RPMI8226 (cell line): ENCODE measurements at regions not wholly inside any gene's neighbourhood (a gene's known extent, or its start where the extent isn't known, plus 50 kb on each side); places are given as distances from the start of the nearest gene placed in this dataset.
"Not testable (repeated sequence)": the region's sequence is repeated elsewhere in the genome, so short reads cannot be mapped to it uniquely, and the experiment has no call there.

ENCODE experiments used
- DNase-seq: peaks from one replicate; pipeline ENCODE4 v3.0.0-alpha.2; 2015

DNA sequence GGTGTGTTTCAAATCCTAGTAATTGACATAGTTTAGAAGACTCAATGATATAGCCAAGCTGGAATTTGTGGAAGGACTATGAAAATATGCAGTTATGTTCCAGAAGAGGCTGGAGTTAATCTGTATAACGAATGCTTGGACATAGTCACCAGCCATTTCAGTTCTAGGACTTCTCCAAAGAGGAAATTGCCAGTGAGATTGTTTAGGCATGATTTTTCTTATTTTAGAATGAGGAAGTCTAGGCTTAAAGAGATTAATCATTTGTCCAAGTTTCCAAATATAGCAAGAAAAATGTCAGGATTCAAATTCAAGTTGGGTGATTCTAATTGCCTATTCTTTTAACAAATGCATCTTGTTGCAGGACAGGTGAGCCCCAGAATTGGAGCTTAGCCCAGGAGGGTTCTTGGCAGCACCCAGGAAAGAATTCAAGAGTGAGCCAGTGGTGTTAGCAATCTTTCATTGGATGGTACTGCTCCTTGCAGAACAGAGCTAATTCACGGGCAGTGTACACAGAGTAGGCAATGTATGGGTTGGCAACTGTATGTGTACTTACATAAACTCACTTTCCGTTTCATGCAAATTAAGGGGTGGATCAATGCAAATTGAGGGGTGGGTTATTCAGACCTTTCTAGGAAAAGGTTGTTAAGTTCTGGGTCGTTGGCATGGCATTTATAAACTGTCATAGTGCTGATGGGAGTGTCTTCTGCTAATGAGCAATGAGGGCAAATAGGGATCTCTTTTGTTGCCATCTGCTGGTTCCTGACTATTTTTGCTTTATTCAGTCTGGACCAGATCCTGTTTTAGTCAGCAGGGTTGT lies 763.1 kb upstream of the SLITRK1 start:
- DNase-seq: no peak

DNA sequence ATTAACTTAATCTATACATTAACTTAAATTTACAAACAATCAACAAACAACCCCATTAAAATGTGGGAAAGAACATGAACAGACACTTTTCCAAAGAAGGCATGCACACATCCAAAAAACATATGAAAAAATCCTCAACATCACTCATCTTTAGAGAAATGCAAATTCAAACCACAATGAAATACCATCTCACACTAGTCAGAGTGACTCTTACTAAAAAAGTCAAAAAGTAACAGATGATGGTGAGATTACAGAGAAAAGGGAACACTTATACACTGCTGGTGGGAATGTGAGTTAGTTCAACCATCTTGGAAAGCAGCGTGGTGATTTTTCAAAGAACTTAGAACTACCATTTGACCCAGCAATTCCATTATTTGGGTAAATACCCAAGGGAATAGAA lies 759.2 kb upstream of the SLITRK1 start:
- no peak for DNase-seq

DNA sequence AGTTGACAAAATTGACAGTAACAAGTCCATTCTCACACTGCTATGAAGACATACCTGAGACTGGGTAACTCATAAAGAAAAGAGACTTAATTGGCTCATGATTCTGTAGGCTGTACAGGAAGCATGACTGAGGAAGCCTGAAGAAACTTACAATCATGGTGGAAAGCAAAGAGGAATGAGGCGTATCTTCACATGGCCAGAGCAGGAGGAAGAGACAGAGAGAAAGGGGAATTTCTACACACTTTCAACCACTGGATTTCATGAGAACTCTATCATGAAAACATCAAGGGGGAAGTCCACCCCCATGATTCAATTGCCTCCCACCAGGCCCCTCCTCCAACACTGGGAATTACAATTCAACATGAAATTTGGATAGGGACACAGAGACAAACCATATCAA lies 758.4 kb upstream of the SLITRK1 start:
- DNase-seq: no peak

DNA sequence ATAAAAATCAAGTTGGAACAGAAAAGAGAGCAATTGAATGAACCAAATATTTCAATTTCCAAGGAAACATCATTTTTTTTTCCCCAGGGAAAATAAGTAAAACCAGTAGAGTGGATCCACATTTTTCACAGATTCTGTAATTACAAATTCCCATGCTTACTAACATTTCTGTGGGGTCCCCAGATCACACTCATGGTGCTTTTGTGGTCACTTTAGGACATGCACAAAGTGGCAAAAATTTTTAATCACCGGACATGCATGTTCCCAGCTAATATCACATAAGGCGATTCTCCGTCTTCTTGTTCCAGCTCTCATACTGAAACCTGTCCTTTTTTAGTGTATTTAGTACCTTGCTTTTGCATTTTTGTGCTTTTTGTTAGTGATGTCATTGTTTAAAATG lies 748.2 kb upstream of the SLITRK1 start:
- DNase-seq: no peak

DNA sequence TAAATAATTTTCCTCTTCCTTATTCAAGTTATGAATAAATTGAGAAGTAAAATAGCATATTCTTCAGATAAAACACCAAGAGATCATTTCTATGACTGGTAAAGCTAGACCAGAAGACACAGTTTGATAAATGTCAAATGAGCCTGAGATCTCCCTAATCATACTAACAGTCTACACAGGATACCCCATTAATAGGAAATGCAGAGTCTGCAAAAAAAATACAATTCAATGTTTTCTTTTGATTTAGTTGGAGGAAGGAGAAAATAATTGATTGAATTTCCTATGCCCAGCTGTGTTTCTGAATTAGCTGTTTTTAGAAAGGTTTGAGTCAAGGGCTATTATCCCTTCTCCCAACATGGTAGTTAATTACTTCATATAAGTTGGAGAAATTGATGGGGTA lies 734.6 kb upstream of the SLITRK1 start:
- DNase-seq: no peak

DNA sequence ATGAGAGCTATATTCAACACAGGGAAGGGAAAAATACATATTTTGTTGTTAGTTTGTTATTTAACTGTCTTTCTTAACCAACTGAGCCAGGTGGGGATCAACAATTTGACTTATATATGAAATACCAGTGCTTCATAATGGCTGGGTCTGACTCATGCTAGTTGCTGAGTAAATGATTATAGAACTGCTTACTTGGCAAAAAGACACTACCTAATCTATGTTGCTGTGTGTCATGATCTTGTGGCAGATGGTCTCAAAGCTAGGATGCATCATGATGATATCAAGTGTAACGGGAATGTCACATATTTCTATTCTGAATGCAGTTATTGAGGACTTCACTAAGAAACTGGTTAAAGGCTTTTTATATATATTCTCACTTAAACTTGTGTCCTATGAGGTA lies 727.4 kb upstream of the SLITRK1 start:
- no peak for DNase-seq

DNA sequence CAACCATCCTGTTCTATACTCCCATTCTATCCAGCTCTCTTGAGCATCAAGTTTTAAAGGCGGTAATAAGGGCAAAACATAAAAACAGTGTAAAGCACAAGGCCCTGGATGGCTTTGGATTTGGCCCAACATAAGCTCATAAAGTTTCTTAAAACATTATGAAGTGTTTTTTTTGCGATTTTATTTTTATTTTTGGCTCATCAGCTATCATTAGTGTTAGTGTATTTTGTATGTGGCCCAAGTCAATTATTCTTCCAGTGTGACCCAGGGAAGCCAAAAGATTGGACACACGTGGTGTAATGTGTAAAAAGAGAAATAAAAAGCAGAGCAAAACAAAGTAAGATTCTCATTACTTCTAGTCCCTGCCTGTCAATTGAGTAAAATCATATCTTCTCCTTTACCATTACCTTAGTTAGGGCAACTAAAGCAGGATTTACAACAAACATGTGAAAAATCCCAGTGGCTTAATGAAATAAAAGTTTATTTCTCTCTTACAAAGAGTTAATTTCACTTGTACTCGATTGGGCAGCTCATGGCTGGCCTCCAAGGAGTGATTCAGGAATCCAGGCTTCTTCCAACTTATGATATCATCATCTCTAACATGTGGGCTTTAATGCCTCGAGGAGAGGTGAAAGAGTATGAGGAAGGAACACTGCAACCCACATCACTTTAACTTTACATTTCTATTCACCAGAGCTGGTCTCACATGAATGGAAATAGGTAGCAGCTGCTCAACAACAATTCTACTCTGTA lies 725.2 kb upstream of the SLITRK1 start:
- DNase-seq: no peak

DNA sequence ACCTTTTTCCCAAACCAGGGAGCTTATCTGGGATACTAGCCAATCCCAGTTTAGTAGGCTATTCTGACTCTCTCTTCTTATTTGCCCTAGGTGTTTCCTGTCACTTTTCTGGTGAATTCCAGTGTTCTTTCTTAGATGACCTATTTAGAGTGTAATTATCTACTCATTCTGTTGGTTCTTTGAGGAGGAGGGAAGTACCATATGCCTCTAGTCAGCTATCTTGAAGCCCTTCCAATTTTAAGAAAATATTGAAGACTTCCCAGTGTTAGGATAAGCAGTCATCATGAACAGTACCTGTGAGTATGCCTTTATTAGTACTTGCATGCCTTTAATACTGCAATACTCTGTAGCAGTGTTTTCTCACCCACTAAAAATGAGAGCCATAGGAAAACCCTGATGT lies 724.3 kb upstream of the SLITRK1 start:
- no peak for DNase-seq

DNA sequence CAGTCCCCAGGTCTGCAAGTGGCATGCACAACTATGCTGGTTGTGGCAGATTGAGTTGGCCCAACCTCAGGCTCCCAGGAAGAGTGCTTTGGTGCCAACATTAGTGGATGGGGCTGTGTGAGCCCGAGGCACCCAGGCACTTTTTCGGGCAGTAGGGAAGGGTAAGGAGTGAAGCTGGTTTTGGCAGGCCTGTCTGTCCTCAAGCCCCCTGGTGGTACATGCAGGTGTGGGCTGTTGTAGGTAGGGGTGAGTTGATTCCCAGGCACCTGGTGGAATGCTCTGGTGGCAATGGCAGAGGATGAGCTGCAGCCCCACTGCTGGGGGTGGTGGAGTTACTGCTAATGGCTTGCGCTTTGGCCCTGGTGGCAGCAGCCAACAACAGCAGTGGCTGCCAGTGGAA lies 723.7 kb upstream of the SLITRK1 start:
- no peak for DNase-seq

DNA sequence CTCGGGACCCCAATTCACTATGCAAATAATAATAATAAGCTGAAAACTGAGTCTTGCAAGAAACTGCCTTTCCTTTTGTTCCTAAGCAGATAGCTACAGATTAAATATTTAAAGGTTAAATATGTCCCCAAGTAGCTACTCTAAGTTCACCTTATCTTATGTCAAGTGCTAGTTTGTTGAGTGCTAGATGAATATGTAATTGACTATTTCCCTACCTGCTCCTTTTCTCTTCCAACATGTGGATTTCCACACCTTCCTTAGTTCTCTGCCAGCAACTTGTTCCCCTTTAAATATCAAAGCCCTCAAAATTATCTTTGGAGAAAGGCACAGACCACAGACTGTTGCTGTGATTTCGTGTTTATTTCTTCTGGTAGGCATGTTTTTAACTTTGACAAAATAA lies 709.2 kb upstream of the SLITRK1 start:
- DNase-seq: no peak

DNA sequence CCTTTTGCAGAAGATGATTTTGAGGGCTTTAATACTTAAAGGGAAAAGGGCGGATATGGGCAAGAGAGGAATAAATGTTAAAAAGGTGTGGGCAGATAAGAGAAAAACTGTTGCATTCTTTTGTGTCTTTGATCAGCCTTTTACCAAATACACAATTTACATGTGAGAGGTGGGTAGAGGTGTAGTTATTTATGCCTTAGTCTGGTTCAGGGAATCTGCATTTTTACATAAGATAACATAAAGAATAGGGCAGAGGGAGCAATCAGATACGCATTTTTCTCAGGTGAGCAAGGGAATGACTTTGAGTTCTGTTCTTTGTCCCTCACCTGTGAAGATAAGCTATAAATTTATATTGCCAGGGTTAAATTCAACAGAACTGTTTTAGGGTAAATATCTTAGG lies 708.4 kb upstream of the SLITRK1 start:
- no peak for DNase-seq

DNA sequence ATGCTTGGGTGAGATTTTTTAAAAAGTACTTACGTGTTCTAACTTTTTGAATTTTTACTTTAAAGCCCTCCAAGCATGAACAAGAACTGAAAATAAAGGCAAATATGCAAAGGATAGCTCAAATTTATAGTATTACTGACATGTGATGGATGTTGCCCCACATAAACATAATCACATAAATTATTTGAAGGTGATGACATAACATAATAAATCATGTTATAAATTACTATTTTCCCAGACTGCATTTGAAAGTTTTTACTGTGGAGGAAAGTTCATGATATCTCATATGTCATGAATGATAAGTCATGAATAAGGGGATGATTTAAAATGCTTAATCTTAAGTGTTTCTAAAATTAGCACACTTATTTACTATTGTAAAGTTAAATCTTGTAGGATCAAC lies 705.7 kb upstream of the SLITRK1 start:
- DNase-seq: no peak

DNA sequence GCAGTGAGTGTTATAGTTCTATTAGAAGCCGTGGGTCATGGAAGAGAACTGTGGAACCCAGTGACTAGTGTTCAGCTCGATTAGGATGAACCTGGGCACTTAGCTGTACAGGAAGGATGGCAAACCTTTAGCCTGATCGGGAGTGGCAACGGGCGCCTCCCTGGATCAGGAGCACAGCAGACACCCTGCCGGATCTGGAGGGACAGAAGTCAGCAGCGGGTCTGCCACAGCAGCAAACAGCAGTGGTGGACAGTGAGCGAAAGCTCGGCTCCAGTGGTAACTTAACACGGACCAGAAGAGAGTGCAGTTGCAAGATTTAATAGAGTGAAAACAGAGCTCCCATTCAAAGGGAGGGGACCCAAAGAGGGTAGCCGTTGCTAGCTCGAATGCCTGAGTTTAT lies 697.6 kb upstream of the SLITRK1 start:
- DNase-seq: not testable (repeated sequence)

DNA sequence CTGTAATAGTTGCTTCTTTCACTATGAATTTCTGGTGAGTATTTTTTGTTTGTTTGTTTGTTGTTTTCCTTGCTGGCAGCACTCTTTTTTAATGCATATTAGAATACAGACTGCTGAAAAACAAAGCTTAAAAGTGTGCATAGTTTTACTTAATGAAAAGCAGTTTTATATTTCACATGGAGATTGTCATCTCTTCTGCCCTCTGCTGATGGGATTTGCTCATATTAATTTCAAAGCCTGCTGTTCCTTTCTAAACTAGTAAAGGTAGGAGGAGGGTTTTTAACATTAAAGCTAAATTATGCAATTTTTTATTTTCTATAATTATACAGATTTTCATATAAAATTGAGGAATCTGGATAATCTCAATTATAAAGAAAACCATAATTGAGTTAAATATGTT lies 692.6 kb upstream of the SLITRK1 start:
- no peak for DNase-seq

DNA sequence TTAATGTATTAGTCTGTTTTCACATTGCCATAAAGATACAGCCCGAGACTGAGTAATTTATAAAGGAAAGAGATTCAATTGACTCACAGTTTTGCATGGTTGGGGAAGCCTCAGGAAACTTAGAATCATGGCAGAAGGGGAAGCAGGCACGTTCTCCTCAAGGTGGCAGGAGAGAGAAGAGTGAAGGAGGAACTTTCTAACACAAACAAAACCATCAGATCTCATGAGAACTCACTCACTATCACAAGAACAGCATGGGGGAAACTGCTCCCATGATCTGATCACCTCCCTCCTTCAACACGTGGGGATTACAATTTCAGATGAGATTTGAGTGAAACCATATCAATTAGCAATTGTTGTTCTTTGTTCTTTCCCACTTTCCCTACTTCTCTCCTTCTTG lies 689.0 kb upstream of the SLITRK1 start:
- DNase-seq: peak; percentile 3

DNA sequence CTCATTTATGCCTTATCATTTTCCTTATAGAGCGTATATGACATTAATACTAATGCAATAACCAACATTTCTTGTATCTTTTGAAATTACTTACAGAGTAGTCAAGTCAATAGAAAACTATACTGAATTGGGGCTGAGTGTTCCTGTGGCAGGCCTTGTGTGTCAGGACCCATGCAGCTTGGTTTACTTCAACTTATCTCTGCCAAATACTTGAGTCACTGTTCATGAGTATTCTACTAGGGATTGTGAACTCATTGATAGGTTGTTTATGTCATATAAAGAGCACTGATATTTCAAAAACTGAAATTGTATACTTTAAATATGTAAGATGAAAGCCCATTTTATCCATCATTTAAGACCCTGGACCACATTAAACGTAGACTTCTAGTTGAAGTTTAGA lies 688.6 kb upstream of the SLITRK1 start:
- no peak for DNase-seq

DNA sequence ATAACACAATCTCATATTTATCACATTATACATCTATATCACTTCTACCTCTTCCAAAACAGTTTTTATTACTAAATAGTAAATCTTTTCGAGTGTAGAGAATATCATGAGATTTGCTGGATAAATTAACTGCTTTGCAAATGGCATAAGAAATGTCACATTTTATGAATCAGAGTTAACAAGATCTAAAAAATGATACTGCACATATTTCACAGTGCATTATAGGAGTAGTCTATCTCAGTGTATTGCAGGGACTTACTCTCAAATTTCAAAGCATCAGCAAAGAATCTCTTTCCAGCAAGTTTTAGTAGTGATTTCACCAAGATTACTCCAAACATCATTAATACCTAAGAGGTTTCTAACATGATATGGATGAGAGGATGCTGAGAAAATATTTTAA lies 687.1 kb upstream of the SLITRK1 start:
- DNase-seq: no peak

DNA sequence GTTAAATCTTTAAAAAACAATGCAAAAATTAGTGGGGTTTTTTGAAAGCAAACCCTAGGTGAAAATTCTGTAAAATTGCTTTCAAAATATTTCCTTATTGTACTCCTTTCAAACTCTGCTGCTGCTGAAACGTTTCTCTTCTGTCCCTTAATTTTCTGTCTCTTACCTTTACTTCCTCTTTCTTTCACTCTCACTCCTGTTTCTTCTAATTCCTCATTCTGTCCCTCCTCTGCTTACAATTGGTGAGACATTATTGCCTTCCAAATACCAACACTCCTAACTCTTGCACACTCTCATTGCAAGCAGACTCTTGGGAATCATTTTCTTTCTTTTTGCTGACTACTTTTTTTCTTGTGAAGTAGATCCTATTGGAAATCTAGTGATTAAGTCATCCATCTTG lies 685.6 kb upstream of the SLITRK1 start:
- no peak for DNase-seq

DNA sequence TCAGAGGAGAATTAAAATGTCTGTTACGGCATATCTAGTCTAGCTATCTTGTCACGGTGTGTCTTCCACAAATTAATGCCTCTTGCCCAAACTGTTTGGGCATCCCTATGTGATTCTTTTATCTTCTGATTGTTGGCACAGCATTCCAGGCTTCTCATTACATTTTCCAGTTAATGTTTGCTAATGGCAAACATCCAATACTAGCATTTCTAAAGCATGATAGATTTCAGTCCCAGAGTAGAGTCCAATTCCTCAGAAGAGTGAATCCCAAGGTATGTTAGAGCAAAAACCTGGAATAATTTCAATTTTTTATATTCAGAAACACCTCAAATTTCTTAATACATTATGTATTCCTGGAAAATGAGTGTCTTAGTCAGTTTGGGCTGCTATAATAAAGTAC lies 684.5 kb upstream of the SLITRK1 start:
- no peak for DNase-seq

DNA sequence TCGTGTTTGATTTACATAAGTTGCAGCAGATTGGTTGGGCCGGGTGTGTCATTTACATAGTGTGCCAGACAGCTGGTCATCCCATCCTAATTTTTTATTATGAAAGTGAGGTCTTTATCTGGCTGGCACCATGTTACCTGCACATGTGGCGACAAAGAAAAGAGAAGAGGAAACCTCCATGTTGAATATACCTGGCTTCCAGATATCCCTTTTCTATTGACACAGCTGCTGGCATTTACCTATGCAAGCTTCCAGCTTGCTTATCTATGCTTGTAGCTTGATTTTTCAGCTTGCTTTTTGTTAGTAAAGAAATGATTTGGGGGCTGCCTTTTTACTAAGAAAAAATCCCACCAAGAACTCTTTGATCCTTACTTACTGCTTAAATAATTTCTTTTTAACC lies 681.3 kb upstream of the SLITRK1 start:
- DNase-seq: no peak

DNA sequence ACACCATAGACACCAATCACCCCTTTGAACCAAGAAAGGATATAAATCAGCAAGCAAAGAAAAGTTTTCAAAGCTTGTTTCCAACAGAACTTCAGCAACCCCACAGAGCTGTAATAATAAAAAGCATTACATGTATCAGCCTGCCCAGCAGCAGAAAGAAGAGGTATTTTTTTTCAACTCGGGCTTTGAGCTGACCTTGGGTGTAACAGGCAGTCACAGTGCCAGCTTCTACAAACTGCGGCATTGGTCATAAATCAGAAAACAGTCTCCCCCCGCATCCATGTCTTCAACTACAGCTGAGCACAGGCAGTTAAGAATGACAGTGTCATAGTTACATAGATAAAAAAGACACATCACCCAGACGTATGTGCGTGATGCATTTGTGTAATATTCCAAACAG lies 671.0 kb upstream of the SLITRK1 start:
- no peak for DNase-seq

DNA sequence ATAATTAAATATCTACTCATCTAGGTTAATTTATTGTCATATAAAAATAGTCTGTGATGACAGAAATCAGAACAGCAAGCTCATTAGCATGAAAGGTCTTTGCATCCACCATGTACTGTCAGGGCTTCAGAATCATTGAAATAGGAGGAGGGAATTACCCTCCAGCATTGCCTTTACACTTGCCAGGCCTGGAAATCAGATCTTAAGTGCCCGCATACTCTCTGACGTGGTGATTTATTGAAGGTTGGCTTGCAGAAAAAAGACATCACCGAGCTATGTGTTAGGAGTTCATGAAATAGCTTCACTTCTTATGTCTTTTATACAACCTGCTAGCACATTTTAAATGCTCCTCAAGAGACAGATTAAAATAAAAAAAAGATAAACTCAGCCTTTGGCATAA lies 661.7 kb upstream of the SLITRK1 start:
- no peak for DNase-seq

DNA sequence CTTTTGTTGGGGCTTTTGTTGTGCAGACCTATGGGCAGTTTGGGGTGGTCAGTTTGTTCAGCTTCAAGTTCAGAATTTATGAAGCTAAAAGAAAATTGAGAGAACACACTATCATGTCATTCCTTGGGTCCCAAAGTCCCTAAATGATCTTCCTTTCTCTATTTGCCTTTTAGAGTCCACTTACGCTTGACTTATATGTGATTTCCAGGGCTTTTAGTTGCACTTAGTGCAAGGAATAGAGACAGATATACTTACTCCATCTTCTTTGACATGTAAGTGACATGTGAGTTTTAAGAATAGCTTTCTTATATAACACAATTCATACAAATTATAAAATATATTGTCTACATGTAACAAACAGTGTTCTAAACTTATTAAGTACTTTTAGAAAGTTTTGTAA lies 660.1 kb upstream of the SLITRK1 start:
- no peak for DNase-seq

DNA sequence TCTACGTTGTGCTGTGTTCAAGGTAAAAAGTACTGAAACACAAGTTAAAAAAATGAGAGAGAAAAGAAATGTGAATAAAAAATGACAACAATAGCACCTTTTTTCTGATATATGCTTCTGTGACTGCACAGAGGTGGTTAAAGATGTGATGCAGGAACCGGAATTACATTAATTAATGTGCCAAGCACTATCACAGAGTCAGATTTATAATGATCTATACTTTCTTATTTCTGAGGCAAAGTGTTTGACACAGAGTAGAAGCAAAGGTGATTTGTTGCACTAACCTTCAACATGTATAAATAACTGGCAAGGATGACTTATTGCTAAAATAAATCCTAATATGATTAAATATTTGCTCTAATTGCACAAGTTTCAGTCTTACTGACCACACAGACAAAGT lies 654.6 kb upstream of the SLITRK1 start:
- no peak for DNase-seq
